ENCODE measurements at regions not wholly inside any gene's neighbourhood (a gene's known extent, or its start where the extent isn't known, plus 50 kb on each side); places are given as distances from the start of the nearest gene placed in this dataset.

DNA sequence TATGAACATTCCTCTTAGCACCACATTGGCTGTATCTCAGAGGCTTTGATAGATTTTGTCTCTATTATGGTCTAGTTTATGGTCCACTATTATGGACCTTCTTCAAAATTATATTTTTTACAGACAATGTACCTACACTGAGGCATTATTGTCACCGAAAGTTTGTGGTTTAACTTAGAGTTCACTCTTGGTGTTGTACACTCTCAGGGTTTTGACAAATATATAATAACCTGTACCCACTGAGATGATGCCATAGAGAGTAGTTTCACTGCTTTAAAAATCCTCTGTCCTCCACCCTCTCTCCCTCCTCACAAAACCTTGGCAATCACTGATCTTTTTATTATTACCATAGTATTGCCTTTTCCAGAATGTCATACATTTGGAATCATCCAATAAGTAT lies 528.2 kb downstream of the SLC6A15 start:
- TF ChIP-seq POLR2AphosphoS5 (IDR thresholded peaks at IDR 0.05): no peak
- TF ChIP-seq, protein P1, sequence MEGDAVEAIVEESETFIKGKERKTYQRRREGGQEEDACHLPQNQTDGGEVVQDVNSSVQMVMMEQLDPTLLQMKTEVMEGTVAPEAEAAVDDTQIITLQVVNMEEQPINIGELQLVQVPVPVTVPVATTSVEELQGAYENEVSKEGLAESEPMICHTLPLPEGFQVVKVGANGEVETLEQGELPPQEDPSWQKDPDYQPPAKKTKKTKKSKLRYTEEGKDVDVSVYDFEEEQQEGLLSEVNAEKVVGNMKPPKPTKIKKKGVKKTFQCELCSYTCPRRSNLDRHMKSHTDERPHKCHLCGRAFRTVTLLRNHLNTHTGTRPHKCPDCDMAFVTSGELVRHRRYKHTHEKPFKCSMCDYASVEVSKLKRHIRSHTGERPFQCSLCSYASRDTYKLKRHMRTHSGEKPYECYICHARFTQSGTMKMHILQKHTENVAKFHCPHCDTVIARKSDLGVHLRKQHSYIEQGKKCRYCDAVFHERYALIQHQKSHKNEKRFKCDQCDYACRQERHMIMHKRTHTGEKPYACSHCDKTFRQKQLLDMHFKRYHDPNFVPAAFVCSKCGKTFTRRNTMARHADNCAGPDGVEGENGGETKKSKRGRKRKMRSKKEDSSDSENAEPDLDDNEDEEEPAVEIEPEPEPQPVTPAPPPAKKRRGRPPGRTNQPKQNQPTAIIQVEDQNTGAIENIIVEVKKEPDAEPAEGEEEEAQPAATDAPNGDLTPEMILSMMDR (IDR thresholded peaks at IDR 0.05): no peak
